ENCODE measurements at regions not wholly inside any gene's neighbourhood (a gene's known extent, or its start where the extent isn't known, plus 50 kb on each side); places are given as distances from the start of the nearest gene placed in this dataset.
"Not testable (repeated sequence)": the region's sequence is repeated elsewhere in the genome, so short reads cannot be mapped to it uniquely, and the experiment has no call there.

DNA sequence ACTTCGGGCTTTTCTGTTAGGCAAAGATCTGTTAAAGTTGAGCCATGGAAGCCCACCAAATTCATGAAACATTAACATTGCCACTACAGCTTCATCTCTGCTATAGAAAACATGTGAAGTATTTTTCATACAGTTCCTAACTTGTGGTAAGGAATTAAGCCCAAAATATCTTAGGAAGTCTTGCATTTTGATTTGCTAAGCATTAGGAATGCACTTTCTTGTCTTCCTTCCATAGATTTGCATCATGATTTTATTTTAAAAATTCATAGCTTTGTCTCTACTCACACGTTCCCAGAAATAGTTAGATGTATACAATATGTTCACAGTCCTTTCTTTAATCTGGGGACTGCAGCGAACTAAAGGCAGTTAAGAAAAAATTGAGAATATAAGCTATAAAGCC, 325.6 kb downstream of the CENPW start:
- Histone ChIP-seq H3K9me3 (ENCODE audit: control insufficient read depth, insufficient read depth, low read length) (no peaks in the 10 kb centered on the region), H3K4me1 (ENCODE audit: control insufficient read depth, insufficient read depth, low read length) (no peaks in the 10 kb centered on the region), H3K4me3 (ENCODE audit: low read length) (no peak overlapping the region), H3K27ac (ENCODE audit: low read length) (no peak overlapping the region), H3K36me3 (ENCODE audit: control insufficient read depth, insufficient read depth, low read length) (no peaks in the 10 kb centered on the region), H3K27me3 (ENCODE audit: control insufficient read depth, insufficient read depth, low read length) (no peaks in the 10 kb centered on the region)
- intact Hi-C loops (cut with micrococcal nuclease): no loop called here
- no peaks in the 10 kb centered on the region for H3K36me3 Mint-ChIP-seq
- 81% methylated on average over 2 of the region's 3 CpGs for whole genome bisulfite sequencing (ENCODE audit: insufficient coverage)
- ATAC-seq: no peak
- H3K4me3 Mint-ChIP-seq: no peak overlapping the region
- no peaks in the 10 kb centered on the region for H3K27me3 Mint-ChIP-seq (ENCODE audit: low read depth in 2 of 2)
- H3K4me1 Mint-ChIP-seq: no peaks in the 10 kb centered on the region
- TF ChIP-seq, protein P1, sequence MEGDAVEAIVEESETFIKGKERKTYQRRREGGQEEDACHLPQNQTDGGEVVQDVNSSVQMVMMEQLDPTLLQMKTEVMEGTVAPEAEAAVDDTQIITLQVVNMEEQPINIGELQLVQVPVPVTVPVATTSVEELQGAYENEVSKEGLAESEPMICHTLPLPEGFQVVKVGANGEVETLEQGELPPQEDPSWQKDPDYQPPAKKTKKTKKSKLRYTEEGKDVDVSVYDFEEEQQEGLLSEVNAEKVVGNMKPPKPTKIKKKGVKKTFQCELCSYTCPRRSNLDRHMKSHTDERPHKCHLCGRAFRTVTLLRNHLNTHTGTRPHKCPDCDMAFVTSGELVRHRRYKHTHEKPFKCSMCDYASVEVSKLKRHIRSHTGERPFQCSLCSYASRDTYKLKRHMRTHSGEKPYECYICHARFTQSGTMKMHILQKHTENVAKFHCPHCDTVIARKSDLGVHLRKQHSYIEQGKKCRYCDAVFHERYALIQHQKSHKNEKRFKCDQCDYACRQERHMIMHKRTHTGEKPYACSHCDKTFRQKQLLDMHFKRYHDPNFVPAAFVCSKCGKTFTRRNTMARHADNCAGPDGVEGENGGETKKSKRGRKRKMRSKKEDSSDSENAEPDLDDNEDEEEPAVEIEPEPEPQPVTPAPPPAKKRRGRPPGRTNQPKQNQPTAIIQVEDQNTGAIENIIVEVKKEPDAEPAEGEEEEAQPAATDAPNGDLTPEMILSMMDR (IDR thresholded peaks at IDR 0.05): no peak
- peaks cover 2 to 4% of the 10 kb centered on the region in 2 donors for H3K9me3 Mint-ChIP-seq
- no peak for DNase-seq
- no peak overlapping the region for H3K27ac Mint-ChIP-seq

DNA sequence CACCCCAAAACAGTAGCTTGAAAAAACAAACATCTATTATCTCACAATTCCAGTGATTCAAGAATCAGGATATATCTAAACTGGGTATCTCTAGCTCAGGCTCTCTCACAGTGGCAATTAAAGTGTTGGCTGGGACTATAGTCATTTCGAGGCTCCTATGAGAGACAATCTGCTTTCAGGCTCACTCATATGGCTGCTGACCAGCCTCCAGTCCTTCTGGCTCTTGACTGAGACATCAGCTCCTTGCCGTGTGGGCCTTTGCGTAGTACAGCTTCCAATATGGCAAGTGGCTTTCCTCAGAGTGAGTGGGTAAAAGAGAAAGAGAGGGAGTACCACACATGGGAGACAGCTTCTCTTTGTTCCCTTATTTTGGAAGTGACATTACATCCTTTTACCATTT, 327.2 kb downstream of the CENPW start:
- no peaks in the 10 kb centered on the region for H3K36me3 Mint-ChIP-seq
- Histone ChIP-seq H3K4me3 (ENCODE audit: low read length) (no peak overlapping the region), H3K36me3 (ENCODE audit: control insufficient read depth, insufficient read depth, low read length) (no peaks in the 10 kb centered on the region), H3K27me3 (ENCODE audit: control insufficient read depth, insufficient read depth, low read length) (no peaks in the 10 kb centered on the region), H3K27ac (ENCODE audit: low read length) (no peak overlapping the region), H3K4me1 (ENCODE audit: control insufficient read depth, insufficient read depth, low read length) (no peaks in the 10 kb centered on the region), H3K9me3 (ENCODE audit: control insufficient read depth, insufficient read depth, low read length) (no peaks in the 10 kb centered on the region)
- no peak overlapping the region for H3K27ac Mint-ChIP-seq
- peaks cover 0 to 2% of the 10 kb centered on the region in 2 donors for H3K9me3 Mint-ChIP-seq
- DNase-seq (no peak), ATAC-seq (no peak)
- TF ChIP-seq, protein P1 (IDR thresholded peaks at IDR 0.05): no peak
- no peaks in the 10 kb centered on the region for H3K4me1 Mint-ChIP-seq
- no peaks in the 10 kb centered on the region for H3K27me3 Mint-ChIP-seq (ENCODE audit: low read depth in 2 of 2)
- 83% methylated on average over 3 of the region's 3 CpGs for WGBS (ENCODE audit: insufficient coverage)
- intact Hi-C loops (cut with micrococcal nuclease): no loop called here
- H3K4me3 Mint-ChIP-seq: no peak overlapping the region

DNA sequence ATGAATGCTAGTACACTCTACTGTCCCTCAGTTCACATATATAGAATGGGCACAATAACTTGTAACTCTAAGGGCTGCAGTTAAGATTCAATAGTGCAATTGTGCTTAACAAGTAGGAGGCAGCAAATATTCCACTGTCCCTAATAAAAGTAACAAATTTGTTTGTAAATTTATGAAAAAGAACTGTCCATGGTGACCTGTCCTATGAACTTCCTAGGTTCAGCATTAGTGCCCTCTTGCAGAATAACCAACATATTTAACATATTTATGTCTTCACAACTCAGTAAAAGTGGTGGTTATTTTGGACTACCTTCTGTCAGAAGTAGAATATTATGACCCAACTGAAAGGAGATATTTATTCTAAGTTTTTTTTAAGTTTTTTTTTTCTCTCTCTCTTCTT, 327.8 kb downstream of the CENPW start:
- Mint-ChIP-seq H3K36me3 (peaks cover 6% of the 10 kb centered on the region), H3K27ac (no peak overlapping the region), H3K4me3 (no peak overlapping the region), H3K27me3 (ENCODE audit: low read depth in 2 of 2) (no peaks in the 10 kb centered on the region), H3K9me3 (peaks cover 2% of the 10 kb centered on the region in 2 donors), H3K4me1 (no peaks in the 10 kb centered on the region)
- Histone ChIP-seq H3K27ac (ENCODE audit: low read length) (no peak overlapping the region), H3K27me3 (ENCODE audit: control insufficient read depth, insufficient read depth, low read length) (no peaks in the 10 kb centered on the region), H3K9me3 (ENCODE audit: control insufficient read depth, insufficient read depth, low read length) (no peaks in the 10 kb centered on the region), H3K4me3 (ENCODE audit: low read length) (no peak overlapping the region), H3K4me1 (ENCODE audit: control insufficient read depth, insufficient read depth, low read length) (no peaks in the 10 kb centered on the region), H3K36me3 (ENCODE audit: control insufficient read depth, insufficient read depth, low read length) (no peaks in the 10 kb centered on the region)
- no peak for ATAC-seq
- intact Hi-C loops (cut with micrococcal nuclease): no loop called here
- no peak for DNase-seq
- TF ChIP-seq, protein P1 (IDR thresholded peaks at IDR 0.05): no peak

DNA sequence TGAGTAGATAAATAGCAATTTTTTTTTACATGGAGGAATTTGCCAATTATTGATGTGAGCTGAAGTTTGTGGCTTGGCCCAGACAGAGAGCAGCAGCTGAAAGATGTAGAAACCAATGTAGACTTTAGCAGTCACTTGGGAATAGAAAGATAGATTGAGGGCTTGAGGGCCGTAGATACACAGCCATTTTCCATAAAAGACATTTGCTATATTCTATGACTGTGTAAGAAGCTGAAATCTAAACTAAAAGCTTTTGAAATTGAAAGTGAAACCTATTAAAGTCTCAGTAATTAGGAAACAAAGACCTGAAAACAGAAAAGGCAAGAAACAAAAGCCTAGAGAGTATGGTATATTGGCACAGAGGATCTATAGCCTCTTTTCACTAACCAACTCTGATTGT, 332.7 kb downstream of the CENPW start:
- intact Hi-C loops (cut with micrococcal nuclease): no loop called here
- no peaks in the 10 kb centered on the region for H3K4me1 ChIP-seq (ENCODE audit: control insufficient read depth, insufficient read depth, low read length)
- no peak for DNase-seq
- H3K36me3 Mint-ChIP-seq: peaks cover 14% of the 10 kb centered on the region
- no peaks in the 10 kb centered on the region for H3K27me3 ChIP-seq (ENCODE audit: control insufficient read depth, insufficient read depth, low read length)
- peaks cover 6 to 11% of the 10 kb centered on the region in 2 donors for H3K9me3 Mint-ChIP-seq
- H3K4me1 Mint-ChIP-seq: no peaks in the 10 kb centered on the region
- TF ChIP-seq, protein P1 (IDR thresholded peaks at IDR 0.05): no peak
- WGBS (ENCODE audit: insufficient coverage): no CpG with 5 or more reads among the region's 1 CpG
- H3K27ac Mint-ChIP-seq: no peak overlapping the region
- no peak overlapping the region for H3K27ac ChIP-seq (ENCODE audit: low read length)
- H3K9me3 ChIP-seq (ENCODE audit: control insufficient read depth, insufficient read depth, low read length): no peaks in the 10 kb centered on the region
- no peak overlapping the region for H3K4me3 ChIP-seq (ENCODE audit: low read length)
- no peaks in the 10 kb centered on the region for H3K36me3 ChIP-seq (ENCODE audit: control insufficient read depth, insufficient read depth, low read length)
- no peak overlapping the region for H3K4me3 Mint-ChIP-seq
- ATAC-seq: no peak
- no peaks in the 10 kb centered on the region for H3K27me3 Mint-ChIP-seq (ENCODE audit: low read depth in 2 of 2)

DNA sequence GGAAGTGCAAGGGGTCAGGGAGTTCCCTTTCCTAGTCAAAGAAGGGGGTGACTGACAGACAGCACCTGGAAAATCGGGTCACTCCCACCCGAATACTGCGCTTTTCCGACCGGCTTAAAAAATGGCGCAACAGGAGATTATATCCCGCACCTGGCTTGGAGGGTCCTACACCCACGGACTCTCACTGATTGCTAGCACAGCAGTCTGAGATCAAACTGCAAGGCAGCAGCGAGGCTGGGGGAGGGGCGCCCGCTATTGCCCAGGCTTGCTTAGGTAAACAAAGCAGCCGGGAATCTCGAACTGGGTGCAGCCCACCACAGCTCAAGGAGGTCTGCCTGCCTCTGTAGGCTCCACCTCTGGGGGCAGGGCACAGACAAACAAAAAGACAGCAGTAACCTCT, 333.8 kb downstream of the CENPW start:
- H3K4me3 Mint-ChIP-seq; H3K9me3 ChIP-seq (ENCODE audit: control insufficient read depth, insufficient read depth, low read length); intact Hi-C loops (cut with micrococcal nuclease); H3K27ac Mint-ChIP-seq; H3K4me1 ChIP-seq (ENCODE audit: control insufficient read depth, insufficient read depth, low read length); ATAC-seq; H3K36me3 ChIP-seq (ENCODE audit: control insufficient read depth, insufficient read depth, low read length); DNase-seq; H3K4me1 Mint-ChIP-seq; H3K4me3 ChIP-seq (ENCODE audit: low read length); H3K27me3 Mint-ChIP-seq (ENCODE audit: low read depth in 2 of 2); H3K27me3 ChIP-seq (ENCODE audit: control insufficient read depth, insufficient read depth, low read length); H3K27ac ChIP-seq (ENCODE audit: low read length): not testable (repeated sequence)
- WGBS (ENCODE audit: insufficient coverage): 89% methylated on average over 13 of the region's 13 CpGs
- Mint-ChIP-seq H3K9me3 (peaks cover 6 to 11% of the 10 kb centered on the region in 2 donors), H3K36me3 (peaks cover 14% of the 10 kb centered on the region)
